HEK293T (cell line): ENCODE measurements at regions not wholly inside any gene's neighbourhood (a gene's known extent, or its start where the extent isn't known, plus 50 kb on each side); places are given as distances from the start of the nearest gene placed in this dataset.

Experiments
- BHLHE40 ChIP-seq: fragments of 450-650 bp; IDR thresholded peaks from 2 replicates; pipeline ENCODE4 v1.6.1; 2016; ENCODE audit warnings: mild to moderate bottlenecking, moderate library complexity, borderline replicate concordance
- FOXA1 ChIP-seq: fragments of 450-650 bp; IDR thresholded peaks from 2 replicates; pipeline ENCODE4 v1.6.1; 2016; ENCODE audit warnings: mild to moderate bottlenecking
- FOXK2 ChIP-seq: fragments of 450-650 bp; IDR thresholded peaks from 2 replicates; pipeline ENCODE4 v1.6.1; 2016; ENCODE audit warnings: mild to moderate bottlenecking
- SUZ12 ChIP-seq: fragments of 450-650 bp; IDR thresholded peaks from 2 replicates; pipeline ENCODE4 v1.6.1; 2016; ENCODE audit warnings: mild to moderate bottlenecking
- TARDBP ChIP-seq: fragments of 450-650 bp; IDR thresholded peaks from 2 replicates; pipeline ENCODE4 v1.6.1; 2016
- ZNF384 ChIP-seq: fragments of 450-650 bp; IDR thresholded peaks from 2 replicates; pipeline ENCODE4 v1.6.1; 2016

DNA sequence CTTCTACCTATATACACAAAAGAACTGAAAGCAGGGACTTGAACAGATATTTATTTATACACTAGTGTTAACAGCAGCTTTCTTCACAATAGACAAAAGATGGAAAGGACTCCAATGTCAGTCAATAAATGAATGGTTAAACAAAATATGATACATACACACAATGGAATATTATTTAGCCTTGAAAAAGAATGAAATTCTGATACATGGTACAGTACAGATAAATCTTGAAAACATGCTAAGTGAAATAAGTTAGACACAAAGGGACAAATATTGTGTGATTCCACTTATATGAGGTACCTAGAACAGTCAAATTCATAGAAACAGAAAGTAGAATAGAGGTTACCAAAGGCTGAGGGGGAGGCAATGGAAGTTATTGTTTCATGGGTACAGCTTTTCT lies 79.8 kb upstream of the ADTRP start:
- TF ChIP-seq BHLHE40 = no peak
- no peak for TF ChIP-seq ZNF384
- no peak for TF ChIP-seq FOXK2
- no peak for TF ChIP-seq FOXA1
- no peak for TF ChIP-seq TARDBP
- no peak for TF ChIP-seq SUZ12
